ENCODE measurements at regions not wholly inside any gene's neighbourhood (a gene's known extent, or its start where the extent isn't known, plus 50 kb on each side); places are given as distances from the start of the nearest gene placed in this dataset.

GRCh38 chr5:68802430-68802829 lies 291.4 kb upstream of the SLC30A5 start (continued):
- TF ChIP-seq, protein P1, sequence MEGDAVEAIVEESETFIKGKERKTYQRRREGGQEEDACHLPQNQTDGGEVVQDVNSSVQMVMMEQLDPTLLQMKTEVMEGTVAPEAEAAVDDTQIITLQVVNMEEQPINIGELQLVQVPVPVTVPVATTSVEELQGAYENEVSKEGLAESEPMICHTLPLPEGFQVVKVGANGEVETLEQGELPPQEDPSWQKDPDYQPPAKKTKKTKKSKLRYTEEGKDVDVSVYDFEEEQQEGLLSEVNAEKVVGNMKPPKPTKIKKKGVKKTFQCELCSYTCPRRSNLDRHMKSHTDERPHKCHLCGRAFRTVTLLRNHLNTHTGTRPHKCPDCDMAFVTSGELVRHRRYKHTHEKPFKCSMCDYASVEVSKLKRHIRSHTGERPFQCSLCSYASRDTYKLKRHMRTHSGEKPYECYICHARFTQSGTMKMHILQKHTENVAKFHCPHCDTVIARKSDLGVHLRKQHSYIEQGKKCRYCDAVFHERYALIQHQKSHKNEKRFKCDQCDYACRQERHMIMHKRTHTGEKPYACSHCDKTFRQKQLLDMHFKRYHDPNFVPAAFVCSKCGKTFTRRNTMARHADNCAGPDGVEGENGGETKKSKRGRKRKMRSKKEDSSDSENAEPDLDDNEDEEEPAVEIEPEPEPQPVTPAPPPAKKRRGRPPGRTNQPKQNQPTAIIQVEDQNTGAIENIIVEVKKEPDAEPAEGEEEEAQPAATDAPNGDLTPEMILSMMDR (conservative IDR thresholded peaks at IDR 0.05; ENCODE audit: low read depth in 2 of 2), result no peak
- TF ChIP-seq ZNF114 (CRISPR knock-in tag; IDR thresholded peaks at IDR 0.05) (no peak), STAT1 (IDR thresholded peaks at IDR 0.05; ENCODE audit: unreplicated experiment) (no peak), EZH2phosphoT487 (IDR thresholded peaks at IDR 0.05; ENCODE audit: unreplicated experiment) (no peak), ZNF331 (CRISPR knock-in tag; IDR thresholded peaks at IDR 0.05; ENCODE audit: low read depth) (no peak), JUNB (IDR thresholded peaks at IDR 0.05; ENCODE audit: unreplicated experiment) (no peak)
- TF ChIP-seq, protein P2, sequence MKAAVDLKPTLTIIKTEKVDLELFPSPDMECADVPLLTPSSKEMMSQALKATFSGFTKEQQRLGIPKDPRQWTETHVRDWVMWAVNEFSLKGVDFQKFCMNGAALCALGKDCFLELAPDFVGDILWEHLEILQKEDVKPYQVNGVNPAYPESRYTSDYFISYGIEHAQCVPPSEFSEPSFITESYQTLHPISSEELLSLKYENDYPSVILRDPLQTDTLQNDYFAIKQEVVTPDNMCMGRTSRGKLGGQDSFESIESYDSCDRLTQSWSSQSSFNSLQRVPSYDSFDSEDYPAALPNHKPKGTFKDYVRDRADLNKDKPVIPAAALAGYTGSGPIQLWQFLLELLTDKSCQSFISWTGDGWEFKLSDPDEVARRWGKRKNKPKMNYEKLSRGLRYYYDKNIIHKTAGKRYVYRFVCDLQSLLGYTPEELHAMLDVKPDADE (IDR thresholded peaks at IDR 0.05), result no peak
- TF ChIP-seq, protein P3, sequence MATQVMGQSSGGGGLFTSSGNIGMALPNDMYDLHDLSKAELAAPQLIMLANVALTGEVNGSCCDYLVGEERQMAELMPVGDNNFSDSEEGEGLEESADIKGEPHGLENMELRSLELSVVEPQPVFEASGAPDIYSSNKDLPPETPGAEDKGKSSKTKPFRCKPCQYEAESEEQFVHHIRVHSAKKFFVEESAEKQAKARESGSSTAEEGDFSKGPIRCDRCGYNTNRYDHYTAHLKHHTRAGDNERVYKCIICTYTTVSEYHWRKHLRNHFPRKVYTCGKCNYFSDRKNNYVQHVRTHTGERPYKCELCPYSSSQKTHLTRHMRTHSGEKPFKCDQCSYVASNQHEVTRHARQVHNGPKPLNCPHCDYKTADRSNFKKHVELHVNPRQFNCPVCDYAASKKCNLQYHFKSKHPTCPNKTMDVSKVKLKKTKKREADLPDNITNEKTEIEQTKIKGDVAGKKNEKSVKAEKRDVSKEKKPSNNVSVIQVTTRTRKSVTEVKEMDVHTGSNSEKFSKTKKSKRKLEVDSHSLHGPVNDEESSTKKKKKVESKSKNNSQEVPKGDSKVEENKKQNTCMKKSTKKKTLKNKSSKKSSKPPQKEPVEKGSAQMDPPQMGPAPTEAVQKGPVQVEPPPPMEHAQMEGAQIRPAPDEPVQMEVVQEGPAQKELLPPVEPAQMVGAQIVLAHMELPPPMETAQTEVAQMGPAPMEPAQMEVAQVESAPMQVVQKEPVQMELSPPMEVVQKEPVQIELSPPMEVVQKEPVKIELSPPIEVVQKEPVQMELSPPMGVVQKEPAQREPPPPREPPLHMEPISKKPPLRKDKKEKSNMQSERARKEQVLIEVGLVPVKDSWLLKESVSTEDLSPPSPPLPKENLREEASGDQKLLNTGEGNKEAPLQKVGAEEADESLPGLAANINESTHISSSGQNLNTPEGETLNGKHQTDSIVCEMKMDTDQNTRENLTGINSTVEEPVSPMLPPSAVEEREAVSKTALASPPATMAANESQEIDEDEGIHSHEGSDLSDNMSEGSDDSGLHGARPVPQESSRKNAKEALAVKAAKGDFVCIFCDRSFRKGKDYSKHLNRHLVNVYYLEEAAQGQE (IDR thresholded peaks at IDR 0.05; ENCODE audit: unreplicated experiment), result no peak

- DNase-seq (ENCODE audit: low spot score) (no peak), ATAC-seq (no peak)
- H4K20me1 ChIP-seq (replicated peaks; ENCODE audit: insufficient read depth), result no peaks in the 10 kb centered on the region
- H3K79me2 ChIP-seq (replicated peaks; ENCODE audit: insufficient read depth), result no peaks in the 10 kb centered on the region
- no peaks in the 10 kb centered on the region for H3F3A ChIP-seq (replicated peaks; ENCODE audit: low read depth)
- H3K4me3 Mint-ChIP-seq, result no peak overlapping the region
- H2AFZ ChIP-seq, result peak overlapping the region; percentile 72
- H3K4me1 ChIP-seq (ENCODE audit: insufficient read depth), result no peaks in the 10 kb centered on the region
- H3K4me1 Mint-ChIP-seq, result no peaks in the 10 kb centered on the region
- no peaks in the 10 kb centered on the region for H3K27me3 ChIP-seq (ENCODE audit: insufficient read depth)
- no peaks in the 10 kb centered on the region; the same call in 1 of the 2 replicates for H3K36me3 ChIP-seq (ENCODE audit: insufficient read depth)
- 0 out of 2 replicates have a peak, but pooled peaks cover 3% of the 10 kb centered on the region for H3K9me2 ChIP-seq (ENCODE audit: insufficient read depth)
- H3K27me3 Mint-ChIP-seq (ENCODE audit: insufficient read depth, low read depth, poor library complexity), result no peaks in the 10 kb centered on the region
- H3K27ac Mint-ChIP-seq, result no peak overlapping the region
- no peak overlapping the region for H3K4me3 ChIP-seq
- H3K27ac ChIP-seq (ENCODE audit: low read depth), result no peak overlapping the region
- no peak overlapping the region for H3K4me2 ChIP-seq
- H3K9me3 Mint-ChIP-seq, result peaks cover 12% of the 10 kb centered on the region
- H3K36me3 Mint-ChIP-seq (ENCODE audit: low read depth), result peaks cover 14% of the 10 kb centered on the region
- TF ChIP-seq JUNB (IDR thresholded peaks at IDR 0.05; ENCODE audit: unreplicated experiment), result no peak
- no peak for TF ChIP-seq POLR2AphosphoS5 (IDR thresholded peaks at IDR 0.05; ENCODE audit: low read depth)
- TF ChIP-seq CREB1 (CRISPR knock-in tag; IDR thresholded peaks at IDR 0.05; ENCODE audit: low read depth), result no peak
- TF ChIP-seq NANOG (IDR thresholded peaks at IDR 0.05; ENCODE audit: borderline replicate concordance), result no peak
- TF ChIP-seq ZNF114 (CRISPR knock-in tag; IDR thresholded peaks at IDR 0.05), result no peak
- no peak for TF ChIP-seq EZH2 (IDR thresholded peaks at IDR 0.05; ENCODE audit: low read depth, unreplicated experiment)
- TF ChIP-seq, protein P4, sequence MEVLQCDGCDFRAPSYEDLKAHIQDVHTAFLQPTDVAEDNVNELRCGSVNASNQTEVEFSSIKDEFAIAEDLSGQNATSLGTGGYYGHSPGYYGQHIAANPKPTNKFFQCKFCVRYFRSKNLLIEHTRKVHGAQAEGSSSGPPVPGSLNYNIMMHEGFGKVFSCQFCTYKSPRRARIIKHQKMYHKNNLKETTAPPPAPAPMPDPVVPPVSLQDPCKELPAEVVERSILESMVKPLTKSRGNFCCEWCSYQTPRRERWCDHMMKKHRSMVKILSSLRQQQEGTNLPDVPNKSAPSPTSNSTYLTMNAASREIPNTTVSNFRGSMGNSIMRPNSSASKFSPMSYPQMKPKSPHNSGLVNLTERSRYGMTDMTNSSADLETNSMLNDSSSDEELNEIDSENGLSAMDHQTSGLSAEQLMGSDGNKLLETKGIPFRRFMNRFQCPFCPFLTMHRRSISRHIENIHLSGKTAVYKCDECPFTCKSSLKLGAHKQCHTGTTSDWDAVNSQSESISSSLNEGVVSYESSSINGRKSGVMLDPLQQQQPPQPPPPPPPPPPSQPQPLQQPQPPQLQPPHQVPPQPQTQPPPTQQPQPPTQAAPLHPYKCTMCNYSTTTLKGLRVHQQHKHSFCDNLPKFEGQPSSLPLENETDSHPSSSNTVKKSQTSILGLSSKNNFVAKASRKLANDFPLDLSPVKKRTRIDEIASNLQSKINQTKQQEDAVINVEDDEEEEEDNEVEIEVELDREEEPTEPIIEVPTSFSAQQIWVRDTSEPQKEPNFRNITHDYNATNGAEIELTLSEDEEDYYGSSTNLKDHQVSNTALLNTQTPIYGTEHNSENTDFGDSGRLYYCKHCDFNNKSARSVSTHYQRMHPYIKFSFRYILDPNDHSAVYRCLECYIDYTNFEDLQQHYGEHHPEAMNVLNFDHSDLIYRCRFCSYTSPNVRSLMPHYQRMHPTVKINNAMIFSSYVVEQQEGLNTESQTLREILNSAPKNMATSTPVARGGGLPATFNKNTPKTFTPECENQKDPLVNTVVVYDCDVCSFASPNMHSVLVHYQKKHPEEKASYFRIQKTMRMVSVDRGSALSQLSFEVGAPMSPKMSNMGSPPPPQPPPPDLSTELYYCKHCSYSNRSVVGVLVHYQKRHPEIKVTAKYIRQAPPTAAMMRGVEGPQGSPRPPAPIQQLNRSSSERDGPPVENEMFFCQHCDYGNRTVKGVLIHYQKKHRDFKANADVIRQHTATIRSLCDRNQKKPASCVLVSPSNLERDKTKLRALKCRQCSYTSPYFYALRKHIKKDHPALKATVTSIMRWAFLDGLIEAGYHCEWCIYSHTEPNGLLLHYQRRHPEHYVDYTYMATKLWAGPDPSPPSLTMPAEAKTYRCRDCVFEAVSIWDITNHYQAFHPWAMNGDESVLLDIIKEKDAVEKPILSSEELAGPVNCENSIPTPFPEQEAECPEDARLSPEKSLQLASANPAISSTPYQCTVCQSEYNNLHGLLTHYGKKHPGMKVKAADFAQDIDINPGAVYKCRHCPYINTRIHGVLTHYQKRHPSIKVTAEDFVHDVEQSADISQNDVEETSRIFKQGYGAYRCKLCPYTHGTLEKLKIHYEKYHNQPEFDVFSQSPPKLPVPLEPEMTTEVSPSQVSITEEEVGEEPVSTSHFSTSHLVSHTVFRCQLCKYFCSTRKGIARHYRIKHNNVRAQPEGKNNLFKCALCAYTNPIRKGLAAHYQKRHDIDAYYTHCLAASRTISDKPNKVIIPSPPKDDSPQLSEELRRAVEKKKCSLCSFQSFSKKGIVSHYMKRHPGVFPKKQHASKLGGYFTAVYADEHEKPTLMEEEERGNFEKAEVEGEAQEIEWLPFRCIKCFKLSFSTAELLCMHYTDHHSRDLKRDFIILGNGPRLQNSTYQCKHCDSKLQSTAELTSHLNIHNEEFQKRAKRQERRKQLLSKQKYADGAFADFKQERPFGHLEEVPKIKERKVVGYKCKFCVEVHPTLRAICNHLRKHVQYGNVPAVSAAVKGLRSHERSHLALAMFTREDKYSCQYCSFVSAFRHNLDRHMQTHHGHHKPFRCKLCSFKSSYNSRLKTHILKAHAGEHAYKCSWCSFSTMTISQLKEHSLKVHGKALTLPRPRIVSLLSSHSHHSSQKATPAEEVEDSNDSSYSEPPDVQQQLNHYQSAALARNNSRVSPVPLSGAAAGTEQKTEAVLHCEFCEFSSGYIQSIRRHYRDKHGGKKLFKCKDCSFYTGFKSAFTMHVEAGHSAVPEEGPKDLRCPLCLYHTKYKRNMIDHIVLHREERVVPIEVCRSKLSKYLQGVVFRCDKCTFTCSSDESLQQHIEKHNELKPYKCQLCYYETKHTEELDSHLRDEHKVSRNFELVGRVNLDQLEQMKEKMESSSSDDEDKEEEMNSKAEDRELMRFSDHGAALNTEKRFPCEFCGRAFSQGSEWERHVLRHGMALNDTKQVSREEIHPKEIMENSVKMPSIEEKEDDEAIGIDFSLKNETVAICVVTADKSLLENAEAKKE (CRISPR knock-in tag; IDR thresholded peaks at IDR 0.05), result no peak
Observed at GRCh38 chr5:68803881-68804319, 289.9 kb upstream of the SLC30A5 start.

Measured in GM23338 (cell line).